OCI-LY3 (cell line): ENCODE measurements at regions not wholly inside any gene's neighbourhood (a gene's known extent, or its start where the extent isn't known, plus 50 kb on each side); places are given as distances from the start of the nearest gene placed in this dataset.

Experiments
- H2AFZ ChIP-seq: fragments of 200-600, 300-600 bp; shearing (Covaris generic); 2 replicates; pipeline ENCODE4 v1.6.0; 2014; ENCODE audit warnings: antibody characterized with exemption, low read depth, low read length
- H3K27ac ChIP-seq: fragments of 200-600, 300-600 bp; sonication (generic); 2 replicates; pipeline ENCODE4 v1.5.1; 2014; ENCODE audit warnings: mild to moderate bottlenecking, low read length, moderate library complexity, mixed read lengths
- H3K27me3 ChIP-seq: fragments of 200-600, 300-600 bp; sonication (generic); 2 replicates; pipeline ENCODE4 v1.6.1; 2014; ENCODE audit warnings: low read depth, low read length, mixed read lengths
- H3K36me3 ChIP-seq: fragments of 200-600, 300-600 bp; sonication (generic); replicated peaks from 2 replicates; pipeline ENCODE3; 2014; ENCODE audit warnings: low read depth, low read length, mixed read lengths
- H3K4me1 ChIP-seq: fragments of 300-600, 200-600 bp; sonication (generic); 2 replicates; pipeline ENCODE4 v1.6.1; 2014; ENCODE audit warnings: low read length, mixed read lengths
- H3K4me2 ChIP-seq: fragments of 200-600, 300-600 bp; sonication (generic); 2 replicates; pipeline ENCODE4 v1.6.1; 2014; ENCODE audit warnings: low read length, mixed read lengths
- H3K4me3 ChIP-seq: fragments of 300-600, 200-600 bp; sonication (generic); 2 replicates; pipeline ENCODE4 v1.5.1; 2014; ENCODE audit warnings: antibody characterized with exemption, mild to moderate bottlenecking, low read length, moderate library complexity
- H3K79me2 ChIP-seq: fragments of 300-600, 200-600 bp; shearing (Covaris generic); 2 replicates; pipeline ENCODE4 v1.6.1; 2014; ENCODE audit warnings: mild to moderate bottlenecking, low read length, mixed read lengths
- H3K9ac ChIP-seq: fragments of 300-600, 200-600 bp; shearing (Covaris generic); 2 replicates; pipeline ENCODE4 v1.6.0; 2014; ENCODE audit warnings: mild to moderate bottlenecking, low read length, moderate library complexity
- H3K9me3 ChIP-seq: fragments of 200-600, 300-600 bp; shearing (Covaris generic); 2 replicates; pipeline ENCODE4 v1.6.1; 2014; ENCODE audit warnings: low read length, mixed read lengths; ENCODE audit not compliant: insufficient read depth
- H4K20me1 ChIP-seq: fragments of 200-600, 300-600 bp; sonication (generic); 2 replicates; pipeline ENCODE4 v1.6.1; 2016; ENCODE audit warnings: low read length, mixed read lengths; ENCODE audit not compliant: insufficient read depth
- EZH2phosphoT487 ChIP-seq: fragments of 200-600 bp; shearing (Covaris generic); IDR thresholded peaks from 2 replicates; pipeline ENCODE4 v1.6.1; 2018; ENCODE audit warnings: antibody characterized with exemption, mixed run types, low read depth
- TF ChIP-seq, protein P1 (sequence below): fragments of 200-600, 300-600 bp; sonication (generic); IDR thresholded peaks from 2 replicates; pipeline ENCODE4 v1.5.1; 2014; ENCODE audit warnings: antibody characterized with exemption, low read length, low read depth

DNA sequence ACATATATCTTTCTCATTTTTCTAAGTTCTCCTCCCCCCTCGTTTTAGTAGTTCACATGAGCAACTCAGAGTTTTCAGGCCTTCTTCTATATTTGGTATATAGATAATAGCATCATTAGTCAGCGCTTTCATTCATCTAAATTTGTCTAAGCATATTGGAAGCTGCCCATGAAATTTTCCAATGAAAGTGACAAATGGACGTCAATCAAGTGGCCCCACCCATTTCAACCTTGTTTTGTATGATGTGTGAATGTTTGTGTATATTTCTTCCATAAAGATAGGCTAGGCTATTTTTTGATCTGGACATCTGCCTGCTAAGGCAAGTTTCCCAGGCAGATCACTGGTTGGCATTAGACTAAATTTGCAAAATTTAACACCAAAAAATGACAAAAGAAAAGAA, 104.0 kb upstream of the SSBP2 start:
- no peaks in the 10 kb centered on the region for H3K27me3 ChIP-seq
- H4K20me1 ChIP-seq = no peaks in the 10 kb centered on the region
- peaks cover 13% of the 10 kb centered on the region; the same call in 1 of the 2 replicates for H3K4me1 ChIP-seq
- no peak overlapping the region for H3K4me3 ChIP-seq
- H2AFZ ChIP-seq = no peak overlapping the region
- TF ChIP-seq EZH2phosphoT487 = no peak
- TF ChIP-seq, protein P1, sequence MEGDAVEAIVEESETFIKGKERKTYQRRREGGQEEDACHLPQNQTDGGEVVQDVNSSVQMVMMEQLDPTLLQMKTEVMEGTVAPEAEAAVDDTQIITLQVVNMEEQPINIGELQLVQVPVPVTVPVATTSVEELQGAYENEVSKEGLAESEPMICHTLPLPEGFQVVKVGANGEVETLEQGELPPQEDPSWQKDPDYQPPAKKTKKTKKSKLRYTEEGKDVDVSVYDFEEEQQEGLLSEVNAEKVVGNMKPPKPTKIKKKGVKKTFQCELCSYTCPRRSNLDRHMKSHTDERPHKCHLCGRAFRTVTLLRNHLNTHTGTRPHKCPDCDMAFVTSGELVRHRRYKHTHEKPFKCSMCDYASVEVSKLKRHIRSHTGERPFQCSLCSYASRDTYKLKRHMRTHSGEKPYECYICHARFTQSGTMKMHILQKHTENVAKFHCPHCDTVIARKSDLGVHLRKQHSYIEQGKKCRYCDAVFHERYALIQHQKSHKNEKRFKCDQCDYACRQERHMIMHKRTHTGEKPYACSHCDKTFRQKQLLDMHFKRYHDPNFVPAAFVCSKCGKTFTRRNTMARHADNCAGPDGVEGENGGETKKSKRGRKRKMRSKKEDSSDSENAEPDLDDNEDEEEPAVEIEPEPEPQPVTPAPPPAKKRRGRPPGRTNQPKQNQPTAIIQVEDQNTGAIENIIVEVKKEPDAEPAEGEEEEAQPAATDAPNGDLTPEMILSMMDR = no peak
- no peaks in the 10 kb centered on the region for H3K36me3 ChIP-seq
- H3K79me2 ChIP-seq = no peaks in the 10 kb centered on the region
- H3K27ac ChIP-seq = no peak overlapping the region
- H3K4me2 ChIP-seq = no peak overlapping the region
- no peaks in the 10 kb centered on the region for H3K9me3 ChIP-seq
- H3K9ac ChIP-seq = no peak overlapping the region

DNA sequence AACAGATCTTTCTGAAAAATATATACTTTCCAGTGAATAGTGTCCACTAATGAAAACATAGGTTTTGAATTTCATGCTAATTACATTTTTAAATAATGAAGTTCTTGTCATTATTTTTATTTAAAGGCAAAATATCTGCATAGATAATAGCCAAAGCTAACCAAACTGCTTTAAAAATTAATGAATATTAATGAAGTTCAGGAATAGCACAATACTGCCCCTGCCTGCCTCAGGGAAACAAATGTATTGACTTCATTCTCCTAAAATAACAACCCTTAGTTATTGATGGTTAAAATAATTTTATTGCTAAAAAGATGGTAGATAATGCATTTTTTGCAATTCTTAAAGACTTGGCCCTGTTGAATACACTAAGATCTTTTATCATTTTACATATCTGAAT, 103.6 kb upstream of the SSBP2 start:
- H3K4me1 ChIP-seq = peaks cover 13% of the 10 kb centered on the region; the same call in 1 of the 2 replicates
- no peaks in the 10 kb centered on the region for H3K36me3 ChIP-seq
- H2AFZ ChIP-seq = no peak overlapping the region
- no peak overlapping the region for H3K4me3 ChIP-seq
- H4K20me1 ChIP-seq = no peaks in the 10 kb centered on the region
- H3K9ac ChIP-seq = no peak overlapping the region
- no peaks in the 10 kb centered on the region for H3K79me2 ChIP-seq
- no peaks in the 10 kb centered on the region for H3K27me3 ChIP-seq
- H3K27ac ChIP-seq = no peak overlapping the region
- H3K4me2 ChIP-seq = no peak overlapping the region
- H3K9me3 ChIP-seq = no peaks in the 10 kb centered on the region
- TF ChIP-seq, protein P1 = peak; percentile 13; the same call in 1 of the 2 replicates
- no peak for TF ChIP-seq EZH2phosphoT487

DNA sequence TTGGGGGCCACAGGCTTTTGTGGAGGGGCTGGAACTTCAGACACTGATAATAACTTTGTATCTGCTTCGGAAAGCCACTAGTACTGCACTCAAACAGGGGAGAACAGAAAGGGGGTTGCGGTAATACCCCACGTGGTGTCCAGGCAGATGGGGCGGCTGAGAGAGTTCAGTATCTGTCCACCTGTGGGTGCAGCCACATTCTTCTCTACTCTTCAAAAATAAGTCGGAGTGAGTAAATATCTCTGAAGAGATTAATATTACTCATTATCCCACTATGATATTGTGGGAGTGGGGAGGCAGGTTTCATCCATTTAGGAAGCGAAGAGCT, 102.1 kb upstream of the SSBP2 start:
- Histone ChIP-seq H3K27ac (no peak overlapping the region), H3K27me3 (no peaks in the 10 kb centered on the region), H4K20me1 (no peaks in the 10 kb centered on the region), H3K4me2 (peak overlapping the region; percentile 78), H3K9ac (peak overlapping the region; percentile 55), H3K4me3 (peak overlapping the region; percentile 86), H3K79me2 (no peaks in the 10 kb centered on the region), H3K9me3 (no peaks in the 10 kb centered on the region), H2AFZ (no peak overlapping the region), H3K4me1 (peaks cover 13% of the 10 kb centered on the region; the same call in 1 of the 2 replicates), H3K36me3 (no peaks in the 10 kb centered on the region)
- TF ChIP-seq EZH2phosphoT487 = no peak
- TF ChIP-seq, protein P1 = no peak

DNA sequence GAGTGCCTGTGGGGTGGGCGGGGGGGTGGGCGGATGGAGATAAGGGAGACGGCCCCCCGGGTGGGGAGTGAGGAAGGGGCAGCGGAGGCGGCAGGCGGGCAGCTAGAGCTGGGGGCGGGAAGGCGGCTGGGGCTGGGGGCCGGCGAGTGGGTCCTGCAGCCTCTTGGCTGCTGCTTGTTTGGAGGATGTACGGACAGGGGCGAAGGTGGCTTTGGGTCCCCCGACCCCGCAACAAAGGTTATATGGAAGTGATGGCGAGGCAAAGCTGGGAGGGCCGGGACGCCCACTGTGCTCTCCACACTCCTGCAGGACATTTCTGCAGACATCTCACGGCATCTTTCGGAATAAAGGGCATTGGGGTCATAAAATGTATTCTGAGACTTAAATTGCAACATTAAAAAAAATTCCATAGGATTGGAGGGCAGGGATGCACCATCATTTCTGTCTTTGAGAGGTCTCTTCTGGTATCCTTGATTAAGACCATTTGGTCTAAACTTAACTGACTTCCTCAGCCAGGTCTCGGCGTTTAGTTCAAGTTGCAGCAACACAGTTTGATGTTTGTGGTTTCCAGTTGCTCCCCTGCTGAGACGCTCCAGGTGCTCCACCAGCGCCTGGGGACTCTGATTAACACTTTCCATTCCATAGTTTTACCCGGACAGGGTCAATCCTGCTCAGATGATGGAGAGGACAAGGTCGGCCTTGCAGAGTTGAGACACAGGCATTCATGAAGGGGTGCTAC, 101.6 kb upstream of the SSBP2 start:
- Histone ChIP-seq H3K9ac (peak overlapping the region; percentile 78), H4K20me1 (no peaks in the 10 kb centered on the region), H3K36me3 (no peaks in the 10 kb centered on the region), H3K9me3 (no peaks in the 10 kb centered on the region), H3K27ac (no peak overlapping the region), H3K4me1 (peaks cover 13% of the 10 kb centered on the region; the same call in 1 of the 2 replicates), H3K4me3 (peak overlapping the region; percentile 86), H3K79me2 (no peaks in the 10 kb centered on the region), H3K4me2 (peak overlapping the region; percentile 78), H2AFZ (peak overlapping the region; percentile 76), H3K27me3 (no peaks in the 10 kb centered on the region)
- TF ChIP-seq, protein P1 = no peak
- TF ChIP-seq EZH2phosphoT487 = no peak
